Adrenal gland (tissue), 9 donors: ENCODE measurements at regions not wholly inside any gene's neighbourhood (a gene's known extent, or its start where the extent isn't known, plus 50 kb on each side); places are given as distances from the start of the nearest gene placed in this dataset.

Source experiments
- DNase-seq, 7 donors: peaks; one replicate each; pipeline ENCODE4 v3.0.0-alpha.2; 2019 to 2020
- H3K27ac ChIP-seq, 5 donors: fragments of 200-600 bp; sonication (generic) in 4 of 5; 1 replicate in 3 of 5; 2 replicates in 2 of 5; pipeline versions ENCODE4 v1.5.1 to v1.8.0; 2016 to 2020; ENCODE audit warnings: mild to moderate bottlenecking in 1 of 5
- H3K27me3 ChIP-seq: fragments of 200-600 bp; 2 replicates; pipeline ENCODE4 v1.8.0; 2021
- H3K36me3 ChIP-seq, 2 donors: fragments of 200-600 bp; replicated peaks in 1 of 2; 1 replicate in 1 of 2; 2 replicates in 1 of 2; pipeline versions ENCODE4 v1.5.1 to v1.8.0; 2018 to 2022
- H3K4me1 ChIP-seq, 2 donors: fragments of 200-600 bp; replicated peaks in 1 of 2; 1 replicate in 1 of 2; 2 replicates in 1 of 2; pipeline versions ENCODE4 v1.5.1 to v1.8.0; 2018 to 2021
- H3K4me3 ChIP-seq, 4 donors: fragments of 200-600 bp; sonication (generic) in 3 of 4; one replicate each; pipeline ENCODE4 v1.5.1; 2016 to 2018
- H3K9me3 ChIP-seq, 3 donors: fragments of 200-600 bp; sonication (generic) in 1 of 3; replicated peaks in 1 of 3; 1 replicate in 2 of 3; 2 replicates in 1 of 3; pipeline versions ENCODE4 v1.5.1 to v1.8.0; 2016 to 2021
- CTCF ChIP-seq, 6 experiments: fragments of 450-650 bp in 4 of 6; fragments of 200-600 bp in 2 of 6; sonication (generic) in 1 of 6; IDR thresholded peaks; 1 replicate in 5 of 6; 2 replicates in 1 of 6; pipeline versions ENCODE4 v1.5.1 to v1.8.0; 2016 to 2021; ENCODE audit warnings: antibody characterized with exemption in 6 of 6, mild to moderate bottlenecking in 2 of 6, moderate library complexity in 1 of 6
- POLR2A ChIP-seq, 2 donors: fragments of 450-650 bp; IDR thresholded peaks; one replicate each; pipeline ENCODE4 v1.6.1; 2017; ENCODE audit warnings: antibody characterized with exemption in 2 of 2, mild to moderate bottlenecking in 2 of 2, moderate library complexity in 1 of 2
- WGBS, 4 donors: extraction: QIAGEN DNeasy Blood & Tissue Kit in 2 of 4; methylation state at CpG; one replicate each; pipeline versions ENCODE4 v1.1.5 to v1.1.7; 2013 to 2017; 5-methylcytosine and 5-hydroxymethylcytosine counted together
- intact Hi-C, 2 donors: fragments of 100-400 bp; cut with DNase I; formaldehyde crosslinking; loops; one replicate each; pipeline versions ENCODE4 v1.14.1 to v1.15.0; 2022 to 2023
- donor health status: healthy with polysubstance abuse.
- donor health status: Bipolar disorder and iron deficiency.
- donor health status: DM: yes; HTN: yes; CAD: no.
- donor health status: DM: no; HTN: no; CAD: no.
- donor health status: DM: no; HTN: no; CAD: no.

DNA sequence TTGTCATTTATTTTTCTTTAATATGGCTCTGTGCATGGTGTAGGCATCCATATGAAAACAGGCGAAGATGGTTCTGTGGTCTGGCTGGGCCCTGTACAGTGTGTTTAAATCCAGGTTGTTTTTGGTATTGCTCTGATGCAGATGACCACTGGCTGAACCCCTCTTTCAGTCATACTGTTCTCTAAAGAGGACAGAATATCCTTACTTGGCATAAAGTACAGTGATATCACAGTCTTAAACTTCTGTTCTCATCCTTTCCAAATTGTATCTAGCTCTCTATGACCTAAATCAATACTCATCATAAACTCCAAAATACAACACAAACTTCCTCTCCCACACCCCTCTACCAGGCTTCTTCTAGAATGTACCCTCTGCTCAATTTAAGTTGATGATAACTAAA lies 252.7 kb upstream of the FAR2 start:
- no peak overlapping the region for H3K4me3 ChIP-seq
- no peak overlapping the region for H3K27ac ChIP-seq
- DNase-seq, result no peak
- no peaks in the 10 kb centered on the region for H3K27me3 ChIP-seq
- no peaks in the 10 kb centered on the region for H3K36me3 ChIP-seq
- no peaks in the 10 kb centered on the region for H3K4me1 ChIP-seq
- H3K9me3 ChIP-seq, result no peaks in the 10 kb centered on the region
- TF ChIP-seq POLR2A (IDR thresholded peaks at IDR 0.05) (no peak), CTCF (IDR thresholded peaks at IDR 0.05) (no peak)
- WGBS, 4 donors, result 63 to 91% (median 75%) methylated on average over 1 of the region's 1 CpG
- intact Hi-C loops, result no loop called here

GRCh38 chr12:28898038-28898437 lies 251.0 kb upstream of the FAR2 start:
- 48 to 56% (median 52%) methylated on average over 2 of the region's 2 CpGs for WGBS, 4 donors
- no peaks in the 10 kb centered on the region for H3K36me3 ChIP-seq

GRCh38 chr12:28899951-28900350 lies 249.1 kb upstream of the FAR2 start:
- no peak for TF ChIP-seq CTCF (IDR thresholded peaks at IDR 0.05)
- no peak for TF ChIP-seq POLR2A (IDR thresholded peaks at IDR 0.05)
- no peak overlapping the region for H3K4me3 ChIP-seq
- WGBS, 4 donors, result 57 to 79% (median 71%) methylated on average over 1 of the region's 1 CpG

More at GRCh38 chr12:28898038-28898437, 251.0 kb upstream of the FAR2 start:
- no peak for TF ChIP-seq POLR2A (IDR thresholded peaks at IDR 0.05)
- no peak for TF ChIP-seq CTCF (IDR thresholded peaks at IDR 0.05)
- intact Hi-C loops, result no loop called here
- no peaks in the 10 kb centered on the region for H3K9me3 ChIP-seq
- H3K27ac ChIP-seq, result no peak overlapping the region
- H3K27me3 ChIP-seq, result no peaks in the 10 kb centered on the region
- no peak for DNase-seq
- H3K4me3 ChIP-seq, result no peak overlapping the region
- H3K4me1 ChIP-seq, result no peaks in the 10 kb centered on the region

GRCh38 chr12:28905220-28905955 lies 243.7 kb upstream of the FAR2 start:
- intact Hi-C loops, result no loop called here

More at GRCh38 chr12:28899951-28900350, 249.1 kb upstream of the FAR2 start:
- DNase-seq, result no peak
- intact Hi-C loops, result no loop called here
- Histone ChIP-seq H3K9me3 (no peaks in the 10 kb centered on the region), H3K4me1 (no peaks in the 10 kb centered on the region), H3K27ac (no peak overlapping the region), H3K36me3 (no peaks in the 10 kb centered on the region), H3K27me3 (no peaks in the 10 kb centered on the region)

More at GRCh38 chr12:28905220-28905955, 243.7 kb upstream of the FAR2 start:
- no peak overlapping the region for H3K27ac ChIP-seq
- TF ChIP-seq CTCF (IDR thresholded peaks at IDR 0.05) (no peak), POLR2A (IDR thresholded peaks at IDR 0.05) (no peak)
- peaks cover 0 to 9% (median 0%) of the 10 kb centered on the region in 3 donors for H3K9me3 ChIP-seq
- H3K4me3 ChIP-seq, result no peak overlapping the region
- WGBS, 4 donors, result 72 to 82% (median 74%) methylated on average over 1 of the region's 1 CpG
- no peaks in the 10 kb centered on the region for H3K27me3 ChIP-seq
- no peaks in the 10 kb centered on the region for H3K4me1 ChIP-seq
- no peaks in the 10 kb centered on the region for H3K36me3 ChIP-seq
- no peak for DNase-seq
